ENCODE measurements at regions not wholly inside any gene's neighbourhood (a gene's known extent, or its start where the extent isn't known, plus 50 kb on each side); places are given as distances from the start of the nearest gene placed in this dataset.

- no peak for TF ChIP-seq ESRRG (CRISPR knock-in tag; IDR thresholded peaks at IDR 0.05)
- TF ChIP-seq ZC3H10 (CRISPR knock-in tag; IDR thresholded peaks at IDR 0.05), result no peak
- TF ChIP-seq CSRNP3 (CRISPR knock-in tag; IDR thresholded peaks at IDR 0.05), result no peak
- no peak for TF ChIP-seq RARB (CRISPR knock-in tag; IDR thresholded peaks at IDR 0.05)
- TF ChIP-seq ZFP3 (CRISPR knock-in tag; IDR thresholded peaks at IDR 0.05), result no peak
- TF ChIP-seq PATZ1 (CRISPR knock-in tag; IDR thresholded peaks at IDR 0.05; ENCODE audit: borderline replicate concordance), result no peak
- TF ChIP-seq ZFP30 (CRISPR knock-in tag; IDR thresholded peaks at IDR 0.05), result no peak
- ATAC-seq, result no peak
These were observed 456.0 kb downstream of the GATA3 start for GRCh38 chr10:8510471-8510870.

- TF ChIP-seq OSR1 (CRISPR knock-in tag; IDR thresholded peaks at IDR 0.05), result no peak
- no peak for TF ChIP-seq ZC3H10 (CRISPR knock-in tag; IDR thresholded peaks at IDR 0.05)
- TF ChIP-seq RARB (CRISPR knock-in tag; IDR thresholded peaks at IDR 0.05), result no peak
- TF ChIP-seq SNAI2 (CRISPR knock-in tag; IDR thresholded peaks at IDR 0.05), result no peak
- TF ChIP-seq TSHZ2 (CRISPR knock-in tag; IDR thresholded peaks at IDR 0.05), result no peak
- no peak for TF ChIP-seq CREB5 (CRISPR knock-in tag; IDR thresholded peaks at IDR 0.05; ENCODE audit: low read depth)
- TF ChIP-seq ISL1 (CRISPR knock-in tag; IDR thresholded peaks at IDR 0.05), result no peak
- TF ChIP-seq BACH2 (CRISPR knock-in tag; IDR thresholded peaks at IDR 0.05; ENCODE audit: borderline replicate concordance), result no peak
- TF ChIP-seq ZNF70 (CRISPR knock-in tag; IDR thresholded peaks at IDR 0.05), result no peak
- no peak for TF ChIP-seq CSDC2 (CRISPR knock-in tag; IDR thresholded peaks at IDR 0.05)
- no peak for TF ChIP-seq ZFP3 (CRISPR knock-in tag; IDR thresholded peaks at IDR 0.05)
- no peak for TF ChIP-seq PATZ1 (CRISPR knock-in tag; IDR thresholded peaks at IDR 0.05; ENCODE audit: borderline replicate concordance)
- no peak for TF ChIP-seq ZFP30 (CRISPR knock-in tag; IDR thresholded peaks at IDR 0.05)
- no peak for TF ChIP-seq GLIS3 (CRISPR knock-in tag; IDR thresholded peaks at IDR 0.05)
- no peak for TF ChIP-seq ZNF565 (CRISPR knock-in tag; conservative IDR thresholded peaks at IDR 0.05; ENCODE audit: low read depth)
- TF ChIP-seq ARNTL (CRISPR knock-in tag; IDR thresholded peaks at IDR 0.05; ENCODE audit: borderline replicate concordance, low read depth), result no peak
- no peak for TF ChIP-seq ZNF8 (CRISPR knock-in tag; IDR thresholded peaks at IDR 0.05)
- TF ChIP-seq TCF4 (CRISPR knock-in tag; IDR thresholded peaks at IDR 0.05; ENCODE audit: borderline replicate concordance), result no peak
- no peak for TF ChIP-seq CSRNP3 (CRISPR knock-in tag; IDR thresholded peaks at IDR 0.05)
- no peak for ATAC-seq
These were observed 456.5 kb downstream of the GATA3 start for GRCh38 chr10:8511026-8511425.
